Spleen (tissue), 11 donors: ENCODE measurements at regions not wholly inside any gene's neighbourhood (a gene's known extent, or its start where the extent isn't known, plus 50 kb on each side); places are given as distances from the start of the nearest gene placed in this dataset.

Source experiments
- DNase-seq: peaks from one replicate; pipeline ENCODE4 v3.0.0-alpha.2; 2020
- H3K27ac ChIP-seq, 8 donors: fragments of 200-600 bp; sonication (generic) in 7 of 8; 1 replicate in 4 of 8; 2 replicates in 4 of 8; pipeline versions ENCODE4 v1.5.0 to v1.8.0; 2016 to 2021; ENCODE audit warnings: inconsistent platforms in 4 of 8, mild to moderate bottlenecking in 4 of 8, moderate library complexity in 1 of 8
- H3K27me3 ChIP-seq, 7 donors: fragments of 200-600 bp; sonication (generic) in 6 of 7; replicated peaks in 1 of 7; 1 replicate in 4 of 7; 2 replicates in 3 of 7; pipeline versions ENCODE4 v1.5.0 to v1.8.0; 2016 to 2021; ENCODE audit warnings: inconsistent platforms in 3 of 7, mild to moderate bottlenecking in 1 of 7
- H3K36me3 ChIP-seq, 6 donors: fragments of 200-600 bp; sonication (generic) in 5 of 6; 1 replicate in 4 of 6; 2 replicates in 2 of 6; pipeline versions ENCODE4 v1.5.0 to v1.8.0; 2016 to 2021; ENCODE audit warnings: inconsistent platforms in 2 of 6
- H3K4me1 ChIP-seq, 6 donors: fragments of 200-600 bp; sonication (generic) in 5 of 6; 1 replicate in 3 of 6; 2 replicates in 3 of 6; pipeline versions ENCODE4 v1.5.0 to v1.8.0; 2016 to 2021; ENCODE audit warnings: inconsistent platforms in 3 of 6
- H3K4me3 ChIP-seq, 8 donors: fragments of 200-600 bp; sonication (generic) in 7 of 8; 1 replicate in 4 of 8; 2 replicates in 4 of 8; pipeline versions ENCODE4 v1.5.0 to v1.8.0; 2016 to 2021; ENCODE audit warnings: inconsistent platforms in 4 of 8, mild to moderate bottlenecking in 4 of 8, moderate library complexity in 2 of 8
- H3K9me3 ChIP-seq, 8 donors: fragments of 200-600 bp; sonication (generic) in 7 of 8; 1 replicate in 4 of 8; 2 replicates in 4 of 8; pipeline versions ENCODE4 v1.5.0 to v1.8.0; 2016 to 2021; ENCODE audit warnings: inconsistent platforms in 4 of 8
- POLR2A ChIP-seq, 3 donors: fragments of 450-650 bp; IDR thresholded peaks; one replicate each; pipeline ENCODE4 v1.5.1; 2017; ENCODE audit warnings: antibody characterized with exemption in 3 of 3, mild to moderate bottlenecking in 1 of 3
- POLR2AphosphoS5 ChIP-seq, 3 donors: sonication (generic); formaldehyde crosslinking; IDR thresholded peaks; one replicate each; pipeline ENCODE4 v1.5.1; 2017; ENCODE audit warnings: antibody characterized with exemption in 3 of 3
- WGBS, 5 donors: extraction: QIAGEN DNeasy Blood & Tissue Kit in 3 of 5; methylation state at CpG; one replicate each; pipeline versions ENCODE4 v1.1.5 to v1.1.7; 2013 to 2018; 5-methylcytosine and 5-hydroxymethylcytosine counted together
- intact Hi-C: fragments of 100-400 bp; cut with DNase I; formaldehyde crosslinking; loops from one replicate; pipeline ENCODE4 v1.15.0; 2023; ENCODE audit warnings: low total_unique reads
- TF ChIP-seq, protein P1 (sequence below), 11 experiments: fragments of 200-600 bp in 7 of 11; fragments of 450-650 bp in 4 of 11; sonication (generic) in 4 of 11; IDR thresholded peaks in 8 of 11; conservative IDR thresholded peaks in 3 of 11; 1 replicate in 7 of 11; 2 replicates in 4 of 11; pipeline versions ENCODE4 v1.4.0 to v1.8.0; 2016 to 2021; ENCODE audit warnings: antibody characterized with exemption in 11 of 11, inconsistent platforms in 4 of 11, mild to moderate bottlenecking in 1 of 11
- donor health status: healthy with polysubstance abuse.
- donor health status: DM: no; HTN: no; CAD: no; lungs with moderate emphysema.
- donor health status: DM: no; HTN: no; CAD: no.
- donor health status: Bipolar disorder and iron deficiency.
- donor health status: healthy.
- donor health status: DM: no; HTN: no; CAD: no.
- donor health status: DM: yes; HTN: yes; CAD: no.

DNA sequence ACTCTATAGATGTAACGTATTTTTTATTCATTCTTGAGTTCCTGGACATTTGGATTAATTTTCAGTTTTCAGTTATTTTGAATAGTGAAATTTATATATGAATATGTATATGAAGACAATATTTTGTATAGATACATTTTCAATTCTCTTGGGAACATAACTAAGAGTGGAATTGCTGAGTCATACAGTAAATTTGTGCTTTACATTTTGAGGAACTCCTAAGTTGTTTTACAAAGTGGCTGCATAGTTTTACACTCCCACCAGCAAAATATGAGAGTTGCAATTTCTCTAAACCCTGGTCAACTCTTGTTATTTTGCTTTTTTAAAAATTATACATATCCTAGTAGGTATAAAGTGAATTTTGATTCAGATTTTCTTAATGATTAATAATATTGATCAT is 1838.6 kb upstream of the SEL1L start:
- Histone ChIP-seq H3K4me3 (no peak overlapping the region), H3K27ac (no peak overlapping the region), H3K27me3 (no peaks in the 10 kb centered on the region), H3K36me3 (no peaks in the 10 kb centered on the region), H3K4me1 (no peaks in the 10 kb centered on the region), H3K9me3 (peaks cover 0 to 17% (median 1%) of the 10 kb centered on the region in 8 donors)
- WGBS, 5 donors: 64 to 71% (median 67%) methylated on average over 1 of the region's 1 CpG
- no peak for DNase-seq
- intact Hi-C loops: no loop called here
- TF ChIP-seq, protein P1, sequence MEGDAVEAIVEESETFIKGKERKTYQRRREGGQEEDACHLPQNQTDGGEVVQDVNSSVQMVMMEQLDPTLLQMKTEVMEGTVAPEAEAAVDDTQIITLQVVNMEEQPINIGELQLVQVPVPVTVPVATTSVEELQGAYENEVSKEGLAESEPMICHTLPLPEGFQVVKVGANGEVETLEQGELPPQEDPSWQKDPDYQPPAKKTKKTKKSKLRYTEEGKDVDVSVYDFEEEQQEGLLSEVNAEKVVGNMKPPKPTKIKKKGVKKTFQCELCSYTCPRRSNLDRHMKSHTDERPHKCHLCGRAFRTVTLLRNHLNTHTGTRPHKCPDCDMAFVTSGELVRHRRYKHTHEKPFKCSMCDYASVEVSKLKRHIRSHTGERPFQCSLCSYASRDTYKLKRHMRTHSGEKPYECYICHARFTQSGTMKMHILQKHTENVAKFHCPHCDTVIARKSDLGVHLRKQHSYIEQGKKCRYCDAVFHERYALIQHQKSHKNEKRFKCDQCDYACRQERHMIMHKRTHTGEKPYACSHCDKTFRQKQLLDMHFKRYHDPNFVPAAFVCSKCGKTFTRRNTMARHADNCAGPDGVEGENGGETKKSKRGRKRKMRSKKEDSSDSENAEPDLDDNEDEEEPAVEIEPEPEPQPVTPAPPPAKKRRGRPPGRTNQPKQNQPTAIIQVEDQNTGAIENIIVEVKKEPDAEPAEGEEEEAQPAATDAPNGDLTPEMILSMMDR (IDR thresholded peaks at IDR 0.05 in 8 of 11, conservative IDR thresholded peaks at IDR 0.05 in 3 of 11): no peak
- TF ChIP-seq POLR2A (IDR thresholded peaks at IDR 0.05): no peak
- TF ChIP-seq POLR2AphosphoS5 (IDR thresholded peaks at IDR 0.05): no peak

DNA sequence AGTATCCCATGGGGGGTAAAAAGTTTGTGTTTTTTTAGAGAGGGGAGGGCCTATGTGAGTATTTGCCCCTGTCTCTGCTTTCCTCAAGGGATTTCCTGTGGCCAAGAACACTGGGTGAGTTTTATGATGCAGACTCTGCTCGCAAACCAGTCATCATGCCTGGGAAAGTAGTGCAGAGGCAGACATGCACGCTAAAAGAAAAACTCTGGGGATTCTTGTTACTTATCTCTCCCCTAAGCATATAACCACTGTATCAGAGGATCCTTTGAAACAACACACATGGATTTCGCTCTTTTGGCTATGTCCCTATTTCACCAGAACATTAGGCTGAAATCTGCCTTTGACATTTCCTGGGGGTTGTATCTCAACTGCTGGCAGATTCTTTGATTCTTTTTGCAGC is 1845.8 kb upstream of the SEL1L start:
- WGBS, 5 donors: 74 to 92% (median 83%) methylated on average over 3 of the region's 3 CpGs
- DNase-seq: no peak
- no peak overlapping the region for H3K27ac ChIP-seq
- intact Hi-C loops: no loop called here
- H3K9me3 ChIP-seq: peaks cover 0 to 11% (median under 1%) of the 10 kb centered on the region in 8 donors
- H3K4me3 ChIP-seq: no peak overlapping the region
- no peak for TF ChIP-seq POLR2AphosphoS5 (IDR thresholded peaks at IDR 0.05)
- TF ChIP-seq, protein P1 (IDR thresholded peaks at IDR 0.05 in 8 of 11, conservative IDR thresholded peaks at IDR 0.05 in 3 of 11): no peak
- no peak for TF ChIP-seq POLR2A (IDR thresholded peaks at IDR 0.05)
- no peaks in the 10 kb centered on the region for H3K27me3 ChIP-seq
- H3K36me3 ChIP-seq: no peaks in the 10 kb centered on the region
- H3K4me1 ChIP-seq: no peaks in the 10 kb centered on the region

DNA sequence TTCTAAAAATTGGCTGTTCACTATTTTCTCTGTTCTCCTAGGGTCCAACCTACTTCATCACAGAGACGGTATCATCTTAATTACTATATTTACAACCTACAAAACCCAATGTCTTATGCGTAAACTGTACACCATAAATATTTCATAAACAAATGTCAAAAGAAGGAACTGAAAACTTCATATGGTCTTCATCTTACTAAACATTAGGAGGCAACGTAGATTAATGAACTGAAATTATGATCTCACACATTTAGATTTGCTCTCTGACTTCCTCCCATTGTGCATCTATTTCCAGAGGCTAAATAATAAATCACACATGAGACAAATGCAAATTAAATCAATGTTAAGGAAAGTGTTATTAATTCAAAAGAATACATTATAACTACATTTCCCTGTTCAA is 1850.6 kb upstream of the SEL1L start:
- Histone ChIP-seq H3K27me3 (no peaks in the 10 kb centered on the region), H3K4me1 (no peaks in the 10 kb centered on the region), H3K4me3 (no peak overlapping the region), H3K27ac (no peak overlapping the region), H3K36me3 (no peaks in the 10 kb centered on the region), H3K9me3 (peaks cover 0 to 18% (median 8%) of the 10 kb centered on the region in 8 donors)
- TF ChIP-seq POLR2A (IDR thresholded peaks at IDR 0.05): no peak
- TF ChIP-seq POLR2AphosphoS5 (IDR thresholded peaks at IDR 0.05): no peak
- TF ChIP-seq, protein P1 (IDR thresholded peaks at IDR 0.05 in 8 of 11, conservative IDR thresholded peaks at IDR 0.05 in 3 of 11): no peak
- DNase-seq: no peak
- intact Hi-C loops: no loop called here
- WGBS, 5 donors: 60 to 74% (median 66%) methylated on average over 3 of the region's 3 CpGs

DNA sequence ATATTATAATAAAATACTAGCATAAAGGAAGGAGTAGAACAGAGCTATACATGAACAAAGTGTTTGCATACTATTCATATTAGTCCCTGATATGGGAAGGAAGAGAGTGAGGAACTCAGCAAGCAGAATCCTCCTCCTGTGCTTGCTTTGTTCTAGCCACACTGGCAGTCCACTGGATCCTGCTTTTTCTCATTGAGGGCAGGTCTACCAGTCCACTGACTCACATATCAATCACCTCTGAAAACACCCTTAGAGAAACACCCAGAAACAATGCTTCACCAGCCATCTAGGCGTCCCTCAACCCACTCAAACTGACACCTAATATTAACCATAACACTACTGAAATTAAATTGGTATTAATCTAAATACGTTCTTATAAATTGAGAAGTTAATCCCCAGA is 1861.7 kb upstream of the SEL1L start:
- H3K27ac ChIP-seq: no peak overlapping the region
- H3K4me3 ChIP-seq: no peak overlapping the region
- H3K4me1 ChIP-seq: no peaks in the 10 kb centered on the region
- intact Hi-C loops: no loop called here
- WGBS, 5 donors: 65 to 89% (median 85%) methylated on average over 2 of the region's 2 CpGs
- no peaks in the 10 kb centered on the region for H3K36me3 ChIP-seq
- DNase-seq: no peak
- H3K9me3 ChIP-seq: no peaks in the 10 kb centered on the region
- no peaks in the 10 kb centered on the region for H3K27me3 ChIP-seq
- TF ChIP-seq, protein P1 (IDR thresholded peaks at IDR 0.05 in 8 of 11, conservative IDR thresholded peaks at IDR 0.05 in 3 of 11): no peak
- TF ChIP-seq POLR2AphosphoS5 (IDR thresholded peaks at IDR 0.05) (no peak), POLR2A (IDR thresholded peaks at IDR 0.05) (no peak)
